Psoas muscle (tissue), 7 donors: ENCODE measurements at regions not wholly inside any gene's neighbourhood (a gene's known extent, or its start where the extent isn't known, plus 50 kb on each side); places are given as distances from the start of the nearest gene placed in this dataset.

Experiments
- ATAC-seq, 4 donors: fragments of 200-7000 bp; cut with Tn5 transposase; one replicate each; pipeline ENCODE4 v1.9.1; 2020; ENCODE audit warnings: moderate library complexity in 3 of 4, mild to moderate bottlenecking in 2 of 4
- DNase-seq, 2 donors: peaks; one replicate each; pipeline ENCODE4 v3.0.0-alpha.2; 2020
- H3K27ac ChIP-seq: fragments of 200-600 bp; one replicate; pipeline ENCODE4 v1.8.0; 2022
- H3K27me3 ChIP-seq, 3 donors: fragments of 200-600 bp in 1 of 3; one replicate each; pipeline versions ENCODE4 v1.6.1 to v1.8.0; 2013 to 2022; ENCODE audit warnings: low read length in 2 of 3, mild to moderate bottlenecking in 2 of 3, moderate library complexity in 1 of 3; ENCODE audit not compliant: insufficient read depth in 3 of 3
- H3K36me3 ChIP-seq, 2 donors: fragments of 200-600 bp in 1 of 2; one replicate each; pipeline versions ENCODE4 v1.6.1 to v1.8.0; 2013 to 2022; ENCODE audit warnings: low read depth in 1 of 2, mild to moderate bottlenecking in 1 of 2, moderate library complexity in 1 of 2; ENCODE audit not compliant: insufficient read depth in 1 of 2
- H3K4me1 ChIP-seq: fragments of 200-600 bp; one replicate; pipeline ENCODE4 v1.8.0; 2022
- H3K4me3 ChIP-seq: fragments of 200-600 bp; one replicate; pipeline ENCODE4 v1.8.0; 2022; ENCODE audit warnings: mild to moderate bottlenecking
- H3K9me3 ChIP-seq: fragments of 200-600 bp; one replicate; pipeline ENCODE4 v1.8.0; 2022
- CTCF ChIP-seq: fragments of 200-600 bp; IDR thresholded peaks from one replicate; pipeline ENCODE4 v1.8.0; 2022; ENCODE audit warnings: antibody characterized with exemption
- WGBS, 3 donors: extraction: QIAGEN DNeasy Blood & Tissue Kit; methylation state at CpG; one replicate each; pipeline versions ENCODE4 v1.1.6 to v1.1.7; 2013; 5-methylcytosine and 5-hydroxymethylcytosine counted together
- intact Hi-C, 2 donors: fragments of 100-400 bp; cut with DNase I; formaldehyde crosslinking; loops; one replicate each; pipeline versions ENCODE4 v1.11.0 to v1.14.2; 2022
- donor health status: healthy with polysubstance abuse.
- donor health status: DM: no; HTN: no; CAD: no; lungs with moderate emphysema.
- donor health status: Bipolar disorder and iron deficiency.
- donor health status: healthy.
- donor health status: DM: yes; HTN: yes; CAD: no.
- donor health status: DM: no; HTN: no; CAD: no.
- donor health status: DM: yes; HTN: yes; CAD: no.

DNA sequence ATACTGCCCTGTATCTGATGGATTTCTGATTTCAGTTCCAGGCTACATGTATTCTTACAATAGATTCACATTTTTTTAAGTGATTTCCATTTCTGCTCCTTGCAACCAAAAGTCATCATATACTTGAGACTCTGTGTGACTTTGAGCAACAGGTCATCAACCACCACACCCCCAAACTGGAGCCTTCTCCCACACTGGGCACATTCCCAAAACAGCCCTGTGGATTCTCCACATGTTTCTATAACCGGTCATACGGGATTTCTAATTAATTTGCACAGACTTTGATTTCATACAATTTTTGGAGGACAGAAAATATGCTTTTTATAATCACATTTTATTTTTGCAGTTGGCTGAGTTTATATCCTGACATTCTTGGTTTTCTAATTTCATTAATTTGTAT, 317.2 kb upstream of the ID4 start:
- no peak for TF ChIP-seq CTCF
- ATAC-seq = no peak
- Histone ChIP-seq H3K36me3 (no peaks in the 10 kb centered on the region), H3K4me1 (no peaks in the 10 kb centered on the region), H3K9me3 (peaks cover 7% of the 10 kb centered on the region), H3K27ac (no peak overlapping the region), H3K4me3 (no peak overlapping the region), H3K27me3 (no peaks in the 10 kb centered on the region)
- WGBS, 3 donors = 14 to 46% (median 21%) methylated on average over 2 of the region's 2 CpGs
- intact Hi-C loops = no loop called here
- no peak for DNase-seq

DNA sequence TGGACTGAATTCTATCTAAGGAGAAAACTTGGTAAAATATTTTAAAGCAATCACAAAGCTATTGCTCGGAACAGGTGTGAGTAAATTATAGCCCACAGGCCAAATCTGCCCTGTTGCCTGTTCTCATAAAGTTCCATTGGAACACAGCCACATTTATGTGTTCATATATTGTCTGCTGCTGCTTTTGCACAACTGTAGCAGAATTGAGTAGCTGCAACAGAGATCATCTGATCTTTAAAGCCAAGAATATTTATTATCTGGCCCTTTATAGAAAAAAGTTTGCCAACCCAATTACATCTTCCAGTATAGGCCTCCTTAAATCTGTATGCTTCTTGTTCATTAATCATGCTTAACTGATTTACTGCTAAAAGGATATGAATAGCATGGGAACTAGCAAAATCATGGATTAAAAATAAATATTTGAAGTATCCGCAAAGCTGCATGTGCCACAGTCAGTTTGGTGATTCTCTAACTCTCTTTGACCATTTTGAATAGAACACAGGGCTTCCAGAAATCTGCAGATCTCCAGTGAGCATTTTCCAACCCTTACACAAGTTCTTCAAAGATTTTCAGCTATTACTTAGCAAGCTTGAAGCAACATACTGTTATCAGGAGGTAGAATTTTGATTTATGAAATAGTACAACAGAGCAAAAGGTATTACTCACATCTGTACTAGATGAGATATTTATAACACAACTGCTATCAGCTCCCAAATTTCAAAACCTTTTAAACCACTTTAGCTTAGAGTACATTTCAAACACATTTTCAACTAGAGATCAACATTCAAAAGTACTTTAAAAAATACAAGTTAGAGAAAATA, 312.6 kb upstream of the ID4 start:
- no peak overlapping the region for H3K27ac ChIP-seq
- ATAC-seq (no peak), DNase-seq (no peak)
- intact Hi-C loops = no loop called here
- H3K36me3 ChIP-seq = no peaks in the 10 kb centered on the region
- H3K9me3 ChIP-seq = no peaks in the 10 kb centered on the region
- no peak overlapping the region for H3K4me3 ChIP-seq
- TF ChIP-seq CTCF = no peak
- H3K4me1 ChIP-seq = no peaks in the 10 kb centered on the region
- no peaks in the 10 kb centered on the region for H3K27me3 ChIP-seq
- WGBS, 3 donors = 47 to 59% (median 53%) methylated on average over 2 of the region's 2 CpGs

DNA sequence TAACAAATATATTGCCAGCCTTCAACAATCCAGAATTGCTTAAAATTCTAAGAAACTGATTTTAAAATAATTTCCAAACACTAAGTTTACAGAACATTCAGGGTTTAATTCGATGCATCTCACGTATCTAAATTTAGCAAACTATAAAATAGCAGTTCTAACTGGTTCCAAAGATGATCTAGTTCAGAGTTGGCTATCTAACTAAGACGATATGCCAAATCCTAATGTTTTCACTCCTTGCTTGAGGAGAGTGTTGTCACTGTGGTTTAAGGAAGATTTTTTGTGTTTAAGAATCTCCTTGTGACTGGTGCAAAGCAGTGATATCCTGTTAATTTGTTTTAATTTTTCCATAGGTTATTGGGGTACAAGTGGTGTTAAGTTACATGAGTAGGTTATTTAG, 311.5 kb upstream of the ID4 start:
- no peak for TF ChIP-seq CTCF
- WGBS, 3 donors = 17 to 24% (median 22%) methylated on average over 3 of the region's 3 CpGs
- no peaks in the 10 kb centered on the region for H3K27me3 ChIP-seq
- H3K4me3 ChIP-seq = no peak overlapping the region
- ATAC-seq = no peak
- no peaks in the 10 kb centered on the region for H3K4me1 ChIP-seq
- intact Hi-C loops = no loop called here
- H3K36me3 ChIP-seq = no peaks in the 10 kb centered on the region
- no peaks in the 10 kb centered on the region for H3K9me3 ChIP-seq
- H3K27ac ChIP-seq = no peak overlapping the region
- no peak for DNase-seq

- no peaks in the 10 kb centered on the region for H3K4me1 ChIP-seq
- TF ChIP-seq CTCF = no peak
- no peak overlapping the region for H3K4me3 ChIP-seq
- intact Hi-C loops = no loop called here
- no peak for ATAC-seq
- no peaks in the 10 kb centered on the region for H3K36me3 ChIP-seq
- WGBS, 3 donors = 91 to 100% (median 97%) methylated on average over 1 of the region's 1 CpG
- no peak overlapping the region for H3K27ac ChIP-seq
- DNase-seq = no peak
- H3K27me3 ChIP-seq = no peaks in the 10 kb centered on the region
- no peaks in the 10 kb centered on the region for H3K9me3 ChIP-seq
Measured at GRCh38 chr6:19530188-19530587, 307.0 kb upstream of the ID4 start.

DNA sequence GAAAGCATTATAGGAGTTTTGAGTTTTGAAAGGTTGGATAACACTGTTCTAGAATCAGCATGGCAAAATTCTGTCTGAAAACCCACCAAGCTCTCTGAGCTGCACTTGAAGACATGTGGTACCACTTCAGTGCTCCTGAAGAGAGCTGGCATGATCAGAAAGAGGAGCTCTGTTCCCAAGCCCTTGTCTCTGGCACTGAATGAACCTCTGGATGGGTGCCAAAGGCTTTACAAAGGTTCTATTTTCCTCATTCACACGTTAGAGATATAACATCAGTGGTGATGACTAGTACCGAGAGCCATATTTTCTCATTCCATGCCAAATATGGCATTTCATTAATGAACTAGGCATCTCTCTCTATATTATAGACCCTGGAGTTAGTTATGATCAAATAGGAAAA, 301.8 kb upstream of the ID4 start:
- intact Hi-C loops = no loop called here
- no peaks in the 10 kb centered on the region for H3K4me1 ChIP-seq
- 23 to 38% (median 36%) methylated on average over 2 of the region's 2 CpGs for WGBS, 3 donors
- ATAC-seq = no peak
- no peaks in the 10 kb centered on the region for H3K36me3 ChIP-seq
- DNase-seq = no peak
- TF ChIP-seq CTCF = no peak
- H3K27ac ChIP-seq = no peak overlapping the region
- no peaks in the 10 kb centered on the region for H3K27me3 ChIP-seq
- H3K4me3 ChIP-seq = no peak overlapping the region
- H3K9me3 ChIP-seq = no peaks in the 10 kb centered on the region
